ENCODE measurements at regions not wholly inside any gene's neighbourhood (a gene's known extent, or its start where the extent isn't known, plus 50 kb on each side); places are given as distances from the start of the nearest gene placed in this dataset.

GRCh38 chr2:194320520-194320919 is 1336.5 kb upstream of the SLC39A10 start:
- TF ChIP-seq EZH2phosphoT487 (IDR thresholded peaks at IDR 0.05; ENCODE audit: low read depth) (no peak), CTCF (IDR thresholded peaks at IDR 0.05; ENCODE audit: low read depth, low read length) (no peak)
